Loucy (cell line): ENCODE measurements at regions not wholly inside any gene's neighbourhood (a gene's known extent, or its start where the extent isn't known, plus 50 kb on each side); places are given as distances from the start of the nearest gene placed in this dataset.

Experiments used
- EZH2phosphoT487 ChIP-seq: fragments of 200-600 bp; IDR thresholded peaks from 2 replicates; pipeline ENCODE4 v1.6.1; 2018; ENCODE audit warnings: antibody characterized with exemption, mild to moderate bottlenecking, moderate library complexity, borderline replicate concordance
- TF ChIP-seq, protein P1 (sequence below): fragments of 200-600 bp; sonication (generic); conservative IDR thresholded peaks from 2 replicates; pipeline ENCODE4 v1.5.1; 2014; ENCODE audit warnings: mild to moderate bottlenecking, antibody characterized with exemption, low read length

GRCh38 chr10:21406595-21407193 lies 118.8 kb downstream of the SKIDA1 start:
- TF ChIP-seq, protein P1, sequence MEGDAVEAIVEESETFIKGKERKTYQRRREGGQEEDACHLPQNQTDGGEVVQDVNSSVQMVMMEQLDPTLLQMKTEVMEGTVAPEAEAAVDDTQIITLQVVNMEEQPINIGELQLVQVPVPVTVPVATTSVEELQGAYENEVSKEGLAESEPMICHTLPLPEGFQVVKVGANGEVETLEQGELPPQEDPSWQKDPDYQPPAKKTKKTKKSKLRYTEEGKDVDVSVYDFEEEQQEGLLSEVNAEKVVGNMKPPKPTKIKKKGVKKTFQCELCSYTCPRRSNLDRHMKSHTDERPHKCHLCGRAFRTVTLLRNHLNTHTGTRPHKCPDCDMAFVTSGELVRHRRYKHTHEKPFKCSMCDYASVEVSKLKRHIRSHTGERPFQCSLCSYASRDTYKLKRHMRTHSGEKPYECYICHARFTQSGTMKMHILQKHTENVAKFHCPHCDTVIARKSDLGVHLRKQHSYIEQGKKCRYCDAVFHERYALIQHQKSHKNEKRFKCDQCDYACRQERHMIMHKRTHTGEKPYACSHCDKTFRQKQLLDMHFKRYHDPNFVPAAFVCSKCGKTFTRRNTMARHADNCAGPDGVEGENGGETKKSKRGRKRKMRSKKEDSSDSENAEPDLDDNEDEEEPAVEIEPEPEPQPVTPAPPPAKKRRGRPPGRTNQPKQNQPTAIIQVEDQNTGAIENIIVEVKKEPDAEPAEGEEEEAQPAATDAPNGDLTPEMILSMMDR: no peak
- no peak for TF ChIP-seq EZH2phosphoT487
